GM18499 (cell line): ENCODE measurements at regions not wholly inside any gene's neighbourhood (a gene's known extent, or its start where the extent isn't known, plus 50 kb on each side); places are given as distances from the start of the nearest gene placed in this dataset.

ENCODE experiments used
- ATAC-seq: cut with Tn5 transposase; IDR thresholded peaks from one replicate; pipeline ENCODE4 v1.9.1; 2021; ENCODE audit warnings: moderate number of reproducible peaks; ENCODE audit not compliant: insufficient read depth, unreplicated experiment

- no peak for ATAC-seq
Measured at GRCh38 chr11:104661901-104662300, 236.4 kb downstream of the CASP12 start.

DNA sequence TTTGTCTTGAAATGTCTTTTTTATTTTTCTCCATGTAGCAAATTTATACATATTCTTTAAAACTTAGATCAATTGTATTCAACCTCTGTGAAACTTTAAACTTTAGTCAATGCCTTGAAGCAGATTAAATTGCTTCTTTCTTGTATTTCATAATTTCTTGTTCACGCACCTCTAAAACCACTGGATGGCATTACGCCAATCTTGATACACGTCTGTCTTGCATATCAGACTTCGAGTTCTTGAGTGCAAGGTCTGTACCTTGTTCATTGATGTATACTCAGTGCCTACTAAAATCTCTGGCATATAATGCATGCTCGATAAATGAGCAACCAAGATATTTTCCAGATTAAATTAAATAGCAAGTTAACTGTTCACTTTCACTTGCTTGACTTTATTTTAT, 236.8 kb downstream of the CASP12 start:
- ATAC-seq, result no peak

GRCh38 chr11:104658177-104658576, 240.1 kb downstream of the CASP12 start:
- ATAC-seq, result no peak

DNA sequence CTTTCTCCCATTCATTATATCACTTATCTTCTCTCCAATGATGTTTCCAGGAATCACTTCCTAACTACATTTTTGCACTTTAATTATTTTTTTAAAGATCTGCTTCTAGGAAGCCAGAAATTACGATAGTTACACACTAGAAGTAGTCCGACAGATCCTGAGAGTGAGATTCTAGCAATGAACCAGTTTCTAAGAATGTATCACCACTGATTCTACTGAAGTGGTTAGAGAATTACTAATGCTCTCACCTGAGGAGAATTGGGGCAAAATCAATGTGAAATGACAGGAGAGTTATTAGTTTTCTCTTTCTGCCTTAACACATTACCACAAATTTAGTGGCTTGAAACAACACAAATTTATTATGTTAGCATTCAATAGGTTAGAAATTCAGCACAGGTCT, 241.2 kb downstream of the CASP12 start:
- no peak for ATAC-seq

DNA sequence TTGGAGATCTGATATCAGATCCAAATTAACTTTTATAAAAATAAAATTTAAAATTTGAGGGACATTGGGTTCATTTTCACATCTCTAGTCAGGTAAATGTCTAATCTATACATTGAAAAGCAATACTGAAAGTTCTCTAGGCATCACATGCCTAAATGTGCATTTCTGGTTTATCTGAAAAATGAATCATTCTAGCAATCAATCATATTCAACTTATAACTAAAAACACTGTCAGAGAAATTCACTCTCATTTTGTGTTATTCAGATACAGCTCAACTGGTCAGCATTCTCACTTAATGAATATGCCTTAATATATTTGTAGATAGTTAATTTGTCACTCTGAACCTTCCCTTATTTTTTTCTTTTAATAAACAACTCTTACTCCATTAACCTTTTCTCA, 243.2 kb downstream of the CASP12 start:
- no peak for ATAC-seq

DNA sequence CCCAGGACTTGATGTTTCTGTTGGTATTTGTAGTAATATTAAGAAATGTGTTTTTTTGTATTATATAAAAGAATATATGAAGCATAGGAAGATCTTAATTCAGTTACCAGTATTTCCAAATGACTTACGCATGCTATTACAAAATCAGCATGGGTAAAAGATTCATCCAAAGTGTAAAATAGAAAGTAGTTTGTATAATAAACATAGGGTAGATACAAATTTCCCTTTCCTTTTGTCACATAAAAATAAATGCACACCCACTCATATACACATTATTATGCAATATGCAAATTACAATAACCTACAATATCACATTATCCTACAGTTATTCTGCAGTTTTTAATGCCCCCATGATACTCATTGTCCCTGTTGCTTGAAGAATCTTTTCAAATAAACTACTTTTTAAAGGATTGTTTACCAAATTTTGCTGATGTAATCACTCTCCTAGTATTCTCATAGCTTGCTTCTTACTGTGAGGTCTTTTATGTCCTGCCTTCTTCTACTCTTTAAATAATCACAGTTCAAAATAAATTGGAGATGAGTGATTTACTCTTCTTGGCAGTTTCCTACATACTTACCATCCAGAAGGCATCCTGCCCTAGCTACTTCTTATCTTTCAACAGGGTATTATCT, 244.0 kb downstream of the CASP12 start:
- ATAC-seq, result no peak

GRCh38 chr11:104653407-104653806, 244.9 kb downstream of the CASP12 start:
- no peak for ATAC-seq

DNA sequence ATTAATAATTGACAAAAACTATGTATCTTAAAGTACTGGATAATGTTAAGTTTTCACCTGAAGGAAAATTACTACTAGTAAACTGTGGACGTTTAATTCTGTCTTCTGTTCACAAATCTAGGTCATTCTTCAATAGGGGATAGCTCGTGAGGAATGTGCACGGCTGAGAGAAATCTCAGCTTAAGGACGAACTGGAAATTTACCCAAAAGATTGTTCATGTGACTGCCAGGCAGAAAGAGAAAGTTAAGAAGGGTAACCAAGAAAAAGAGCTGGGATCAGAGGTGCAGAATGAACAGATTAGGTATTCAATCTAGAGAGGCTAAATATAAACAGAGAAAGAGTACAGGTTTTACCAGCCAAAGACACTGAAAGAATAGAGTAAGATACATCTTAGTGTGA, 245.3 kb downstream of the CASP12 start:
- no peak for ATAC-seq

DNA sequence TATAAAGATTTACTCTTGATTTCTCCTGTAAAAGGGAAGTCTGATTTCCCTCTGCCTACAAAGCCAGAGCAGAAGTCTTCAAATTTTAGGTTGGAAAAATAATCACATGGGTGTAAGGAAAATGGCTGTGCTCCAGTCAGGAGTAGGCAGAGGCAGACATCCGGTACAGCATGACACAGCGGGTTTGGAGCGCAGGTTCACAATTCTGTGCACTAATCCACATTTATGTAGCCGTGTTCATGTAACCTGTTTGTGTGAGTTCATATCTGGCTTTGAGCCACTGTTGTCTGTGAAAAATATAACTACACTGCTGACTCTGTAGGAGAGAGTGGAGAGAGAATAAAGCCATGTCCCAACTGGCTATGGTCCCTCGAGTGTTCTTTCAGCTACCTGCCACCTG, 248.0 kb downstream of the CASP12 start:
- ATAC-seq, result no peak

DNA sequence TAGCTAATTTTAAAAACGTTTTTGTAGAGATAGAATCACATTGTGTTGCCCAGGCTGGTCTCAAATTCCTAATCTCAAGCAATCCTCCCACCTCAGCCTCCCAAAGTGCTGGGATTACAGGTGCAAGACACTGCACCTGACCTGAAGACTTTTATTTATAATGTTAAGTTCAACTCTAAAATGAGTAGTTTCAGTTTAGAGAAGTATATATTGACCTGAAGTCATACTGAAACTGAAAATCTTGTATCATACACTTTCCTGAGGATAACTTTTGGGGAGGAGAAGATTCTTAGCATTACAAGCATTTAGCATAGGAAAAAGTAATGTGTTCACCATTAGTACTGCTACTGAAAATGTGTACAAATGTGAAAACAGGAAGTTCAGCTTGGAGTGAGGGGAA, 249.3 kb downstream of the CASP12 start:
- no peak for ATAC-seq

DNA sequence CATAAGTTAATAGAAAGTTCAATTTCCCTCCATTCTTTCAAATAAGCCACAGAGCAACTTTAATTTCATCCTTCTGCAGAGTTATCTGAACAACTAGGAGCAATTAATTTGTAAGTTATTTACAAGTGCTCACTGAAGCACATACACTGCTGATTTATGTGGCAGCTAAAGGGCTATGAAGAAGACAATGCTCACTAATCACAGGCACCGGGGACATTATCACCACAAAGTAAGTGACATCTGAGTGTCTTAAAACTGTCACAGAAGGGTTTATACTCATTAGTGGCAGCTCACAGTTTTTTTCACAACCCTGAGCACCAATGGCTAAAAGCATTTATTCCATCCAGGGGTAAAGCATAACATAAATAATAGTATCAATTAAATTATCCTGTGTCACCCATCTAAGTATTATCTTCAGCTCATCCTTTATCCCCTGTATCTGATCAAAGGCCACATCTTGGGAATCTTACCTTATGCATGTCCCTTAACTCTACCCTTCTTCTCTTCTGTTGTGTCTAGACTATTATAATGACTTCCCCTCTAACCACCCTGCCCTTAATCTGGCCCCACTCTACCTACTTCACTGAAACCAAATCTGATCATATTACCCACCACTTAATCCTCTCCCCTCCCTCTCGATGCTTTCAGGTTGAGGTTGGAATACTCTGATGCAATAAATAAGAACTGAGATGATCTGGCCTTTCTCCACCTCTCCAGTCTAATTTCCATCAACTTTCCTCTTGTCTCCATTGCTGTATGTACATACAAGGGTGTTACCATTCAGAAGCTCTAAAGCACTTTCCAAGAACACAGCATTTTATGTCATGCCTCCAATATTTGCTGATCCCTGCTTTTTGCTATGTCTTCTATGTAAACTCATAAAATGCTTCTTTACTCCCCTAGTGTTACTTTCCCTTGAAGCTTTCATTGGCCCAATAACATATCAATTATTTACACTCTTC, 252.7 kb downstream of the CASP12 start:
- ATAC-seq, result no peak

- ATAC-seq, result no peak
Measured at GRCh38 chr11:104637662-104638170, 260.5 kb downstream of the CASP12 start.

- ATAC-seq, result no peak
Measured at GRCh38 chr11:104633226-104633625, 265.0 kb downstream of the CASP12 start.

DNA sequence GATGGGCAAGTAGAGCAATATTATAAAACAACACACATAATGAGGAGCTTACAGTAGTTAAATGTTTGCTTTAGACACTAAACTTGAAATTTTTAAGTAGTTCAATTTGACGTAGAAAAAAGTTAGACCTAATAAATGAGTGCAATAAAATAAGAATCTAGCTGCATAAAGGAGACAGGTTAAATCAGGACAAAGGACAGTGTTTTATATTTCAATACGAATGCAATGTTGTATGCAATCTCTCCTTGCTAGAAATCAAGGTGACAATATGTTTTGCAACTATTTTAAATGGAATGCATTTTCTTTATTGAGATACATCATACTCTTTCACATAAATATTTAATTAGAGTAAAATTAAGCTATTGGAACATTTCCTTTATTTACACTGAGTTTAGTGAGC, 267.9 kb downstream of the CASP12 start:
- ATAC-seq, result no peak

DNA sequence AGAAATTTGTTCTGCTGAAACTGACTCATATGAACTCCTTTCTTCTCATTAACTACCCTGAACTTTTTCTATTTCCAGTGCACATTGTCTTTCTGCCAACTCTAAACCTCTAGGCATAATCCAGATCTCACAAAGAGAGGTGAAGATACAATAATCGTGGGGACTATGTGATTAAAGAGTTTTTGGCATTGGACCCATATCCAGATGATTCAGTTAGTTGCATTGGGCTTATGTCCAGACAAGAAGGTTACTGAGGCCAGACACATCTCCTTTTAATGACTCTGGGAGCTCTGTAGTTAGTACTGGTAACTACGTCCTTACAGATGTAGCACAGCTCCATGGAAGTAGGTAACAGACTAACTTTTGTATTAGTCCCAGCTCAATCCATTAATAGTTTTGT, 273.0 kb downstream of the CASP12 start:
- ATAC-seq, result no peak

DNA sequence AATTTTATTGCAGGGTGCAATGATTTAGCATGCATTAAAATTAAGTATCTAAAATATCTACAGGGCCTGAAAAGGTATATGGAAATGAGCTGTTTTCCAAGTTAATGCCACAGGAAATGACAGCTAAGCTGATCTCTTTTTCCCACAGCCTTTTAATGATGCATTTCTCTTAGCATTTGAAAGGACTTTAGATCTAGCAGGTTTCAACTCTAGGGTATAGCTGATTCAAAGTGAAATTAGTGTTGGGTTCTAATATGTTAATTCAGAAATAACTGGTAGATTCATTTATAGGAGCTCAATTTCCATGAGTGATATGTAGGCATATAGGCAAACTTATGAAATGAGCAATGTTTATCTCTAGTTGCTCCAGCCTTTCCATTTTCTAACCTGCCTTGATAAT, 274.2 kb downstream of the CASP12 start:
- ATAC-seq, result no peak

- no peak for ATAC-seq
Measured at GRCh38 chr11:104623518-104623917, 274.7 kb downstream of the CASP12 start.

DNA sequence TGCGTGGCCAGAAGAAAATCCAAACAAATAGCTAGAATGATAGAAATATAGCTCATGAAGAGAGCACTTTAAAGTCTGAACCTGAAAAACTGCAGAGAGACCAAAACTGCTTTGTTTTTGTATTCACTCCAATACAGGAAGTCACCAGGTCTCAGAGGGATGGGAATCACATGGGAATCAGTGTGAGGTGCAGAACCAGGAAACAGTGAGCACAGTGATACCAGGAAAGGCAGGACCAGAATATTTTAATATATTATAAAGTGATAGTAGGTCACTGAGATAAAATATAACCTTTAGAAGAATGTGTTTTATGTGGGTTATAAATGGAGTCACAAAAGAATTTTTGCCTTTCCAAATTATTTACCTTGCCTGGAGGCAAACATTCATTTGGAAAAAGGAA, 277.3 kb downstream of the CASP12 start:
- no peak for ATAC-seq

GRCh38 chr11:104619751-104620150, 278.5 kb downstream of the CASP12 start:
- no peak for ATAC-seq

GRCh38 chr11:104618954-104619353, 279.3 kb downstream of the CASP12 start:
- ATAC-seq, result no peak

DNA sequence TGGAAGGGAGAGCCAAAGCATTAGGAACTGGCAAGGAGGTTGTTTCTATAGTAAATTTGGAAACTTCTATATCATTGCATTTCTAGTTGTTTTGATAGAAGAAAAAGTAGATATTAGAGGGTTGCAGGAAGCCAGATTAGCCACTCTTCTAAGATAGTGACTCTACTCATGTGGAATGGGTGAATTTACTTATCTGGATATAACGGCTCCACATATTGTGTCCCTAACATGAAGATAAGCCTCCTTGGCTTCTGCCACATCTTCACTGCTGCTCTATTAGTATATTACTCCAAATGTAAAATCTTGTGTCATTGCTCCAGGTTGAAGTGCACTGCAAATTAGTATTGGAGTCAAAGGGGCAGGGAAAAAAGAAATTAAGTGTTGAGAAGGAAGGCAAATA, 283.3 kb downstream of the CASP12 start:
- no peak for ATAC-seq
